ENCODE measurements at regions not wholly inside any gene's neighbourhood (a gene's known extent, or its start where the extent isn't known, plus 50 kb on each side); places are given as distances from the start of the nearest gene placed in this dataset.

- no peak for DNase-seq
These were observed 59.6 kb downstream of the ARL6IP4 start for GRCh38 chr12:123040106-123040505.

DNA sequence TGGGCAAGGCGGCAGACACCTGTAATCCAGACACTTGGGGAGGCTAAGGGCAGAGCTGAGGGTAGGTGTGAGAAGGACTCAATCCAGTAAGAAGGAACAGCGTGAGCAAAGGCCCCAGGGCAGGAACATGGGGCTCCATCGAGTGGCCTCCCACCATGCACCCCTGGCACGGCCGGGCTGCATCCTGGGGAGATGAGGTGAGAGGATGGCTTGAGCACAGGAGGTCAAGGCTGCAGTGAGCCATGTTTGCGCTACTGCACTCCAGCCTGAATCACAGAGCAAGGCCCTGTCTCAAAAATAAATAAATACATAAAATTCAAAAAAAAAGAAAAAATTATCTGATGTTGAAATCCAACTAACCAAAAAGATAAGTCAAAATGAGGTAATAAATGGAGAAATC lies 58.5 kb downstream of the ARL6IP4 start:
- DNase-seq = no peak

DNA sequence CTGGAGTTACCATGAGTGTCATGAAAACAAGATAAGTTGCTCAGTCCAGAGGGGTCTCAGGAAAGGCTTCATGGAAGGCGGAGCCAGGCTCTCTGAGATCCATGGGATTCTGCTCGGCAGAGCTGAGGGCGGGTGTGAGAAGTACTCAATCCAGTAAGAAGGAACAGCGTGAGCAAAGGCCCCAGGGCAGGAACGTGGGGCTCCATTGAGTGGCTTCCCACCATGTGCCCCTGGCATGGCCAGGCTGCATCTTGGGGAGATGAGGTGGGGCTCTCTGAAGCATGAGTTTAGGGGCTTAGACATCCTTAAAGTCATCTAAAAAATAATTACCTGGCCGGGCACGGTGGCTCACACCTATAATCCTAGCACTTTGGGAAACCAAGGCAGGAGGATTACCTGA lies 58.0 kb downstream of the ARL6IP4 start:
- DNase-seq = no peak

GRCh38 chr12:123037791-123038190 lies 57.3 kb downstream of the ARL6IP4 start:
- no peak for DNase-seq

- DNase-seq = no peak
These were observed 56.2 kb downstream of the ARL6IP4 start for GRCh38 chr12:123036466-123037285.

- DNase-seq = no peak
These were observed 55.4 kb downstream of the ARL6IP4 start for GRCh38 chr12:123035841-123036240.

- DNase-seq = no peak
These were observed 54.4 kb downstream of the ARL6IP4 start for GRCh38 chr12:123034865-123035264.

GRCh38 chr12:123034022-123034541 lies 53.6 kb downstream of the ARL6IP4 start:
- peak in 1 of 2 donors; percentile 1 for DNase-seq

DNA sequence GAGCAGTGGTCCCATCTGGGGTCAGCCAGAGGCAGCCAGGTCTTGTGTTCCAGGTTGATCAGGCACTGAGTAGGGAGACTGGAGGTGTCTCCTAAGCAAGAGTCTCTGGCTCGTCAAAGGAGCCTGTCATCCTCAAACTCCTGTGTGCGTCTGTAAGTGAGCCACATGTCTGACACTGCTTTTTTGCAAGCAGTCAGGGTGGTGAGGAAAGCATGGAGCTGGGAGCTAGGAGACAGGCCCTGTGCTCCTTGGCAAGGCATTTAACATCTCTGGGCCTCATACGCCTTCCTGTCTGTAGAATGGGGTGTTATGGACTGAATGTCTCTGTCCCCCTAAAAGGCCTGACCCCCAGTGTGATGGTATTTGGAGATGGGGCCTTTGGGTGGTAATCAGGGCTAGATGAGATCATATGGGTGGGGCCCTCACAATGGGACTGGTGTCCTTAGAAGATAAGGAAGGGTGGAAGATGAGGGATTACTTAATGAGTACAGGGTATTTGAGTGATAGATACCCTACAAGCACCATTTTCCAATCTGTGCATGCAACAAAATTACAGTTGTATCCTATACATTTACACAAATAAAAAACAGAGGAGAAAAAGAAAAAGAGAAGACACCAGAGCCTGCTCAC lies 53.0 kb downstream of the ARL6IP4 start:
- no peak for DNase-seq

DNA sequence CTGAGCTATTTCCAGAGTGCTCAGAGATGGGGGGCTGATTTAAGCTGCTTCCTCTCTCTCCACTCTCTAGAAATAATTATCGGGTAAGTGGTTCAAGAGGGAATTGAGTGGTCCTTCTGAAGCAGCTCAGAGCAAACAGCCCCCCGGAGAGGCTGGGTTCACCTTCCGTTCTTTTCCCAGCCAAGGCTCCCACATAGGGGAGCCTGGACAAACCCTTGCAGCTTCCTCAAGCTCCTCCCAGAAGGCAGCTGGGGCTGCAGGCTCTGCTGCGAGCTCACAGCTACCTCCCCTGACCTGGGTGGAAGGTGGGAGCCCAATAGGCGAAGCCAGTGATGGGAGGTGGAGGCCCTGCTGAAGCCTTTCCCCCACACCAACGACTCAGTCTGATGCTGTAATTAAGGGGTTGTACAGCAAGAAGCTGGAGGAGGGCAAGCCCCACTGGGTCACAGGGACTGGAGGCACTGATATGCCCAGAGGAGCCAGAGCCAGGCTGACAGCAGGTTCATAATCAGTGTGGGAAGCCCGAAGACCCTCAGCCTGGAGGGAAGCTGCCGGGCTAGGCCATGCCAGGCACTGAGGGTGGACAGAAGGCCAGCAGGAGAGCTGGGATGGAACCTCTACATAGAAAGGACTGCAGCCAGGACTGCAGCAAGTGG lies 52.4 kb downstream of the ARL6IP4 start:
- DNase-seq = no peak

Data from CD4-positive, alpha-beta T cell treated with Interferon alpha-2 for 1 hour (primary cell).